Glomerular visceral epithelial cell (primary cell): ENCODE measurements at regions not wholly inside any gene's neighbourhood (a gene's known extent, or its start where the extent isn't known, plus 50 kb on each side); places are given as distances from the start of the nearest gene placed in this dataset.

Experiments used
- DNase-seq: peaks from one replicate; pipeline ENCODE4 v3.0.0-alpha.2; 2016; ENCODE audit errors: extremely low spot score

GRCh38 chrX:40167850-40168479, 70.2 kb upstream of the BCOR start:
- DNase-seq = no peak

GRCh38 chrX:40167233-40167849, 69.6 kb upstream of the BCOR start:
- DNase-seq = no peak

- no peak for DNase-seq
Measured at GRCh38 chrX:40166582-40166981, 68.8 kb upstream of the BCOR start.

GRCh38 chrX:40165861-40166260, 68.1 kb upstream of the BCOR start:
- no peak for DNase-seq

GRCh38 chrX:40165206-40165605, 67.4 kb upstream of the BCOR start:
- DNase-seq = no peak

- DNase-seq = no peak
Measured at GRCh38 chrX:40164751-40165150, 67.0 kb upstream of the BCOR start.

GRCh38 chrX:40158036-40158706, 60.4 kb upstream of the BCOR start:
- DNase-seq = peak; percentile 26

GRCh38 chrX:40157228-40158035, 59.7 kb upstream of the BCOR start:
- no peak for DNase-seq

- no peak for DNase-seq
Measured at GRCh38 chrX:40156470-40157227, 58.9 kb upstream of the BCOR start.

- DNase-seq = no peak
Measured at GRCh38 chrX:40155589-40156469, 58.1 kb upstream of the BCOR start.

GRCh38 chrX:40154853-40155588, 57.3 kb upstream of the BCOR start:
- no peak for DNase-seq

GRCh38 chrX:40154250-40154852, 56.6 kb upstream of the BCOR start:
- DNase-seq = peak; percentile 15

GRCh38 chrX:40153345-40154249, 55.8 kb upstream of the BCOR start:
- peak; percentile 53 for DNase-seq

- DNase-seq = peak; percentile 47
Measured at GRCh38 chrX:40152741-40153344, 55.1 kb upstream of the BCOR start.

GRCh38 chrX:40152173-40152711, 54.5 kb upstream of the BCOR start:
- no peak for DNase-seq

GRCh38 chrX:40151211-40152172, 53.7 kb upstream of the BCOR start:
- DNase-seq = no peak

- DNase-seq = no peak
Measured at GRCh38 chrX:40150503-40150902, 52.7 kb upstream of the BCOR start.
